RWPE2 (cell line): ENCODE measurements at regions not wholly inside any gene's neighbourhood (a gene's known extent, or its start where the extent isn't known, plus 50 kb on each side); places are given as distances from the start of the nearest gene placed in this dataset.

Experiments
- ATAC-seq: fragments of 200-7000 bp; cut with Tn5 transposase; 3 replicates; pipeline ENCODE4 v1.9.1; 2021; ENCODE audit warnings: low read depth
- DNase-seq: peaks from one replicate; pipeline ENCODE4 v3.0.0-alpha.2; 2020; ENCODE audit warnings: low spot score
- H3K27ac ChIP-seq: fragments of 450-650 bp; 2 replicates; pipeline ENCODE4 v1.5.1; 2017; ENCODE audit warnings: mild to moderate bottlenecking; ENCODE audit not compliant: poor library complexity, severe bottlenecking
- H3K27me3 ChIP-seq: fragments of 250-450 bp; sonication (Bioruptor Pico); 2 replicates; pipeline ENCODE4 v1.5.1; 2021; ENCODE audit warnings: mild to moderate bottlenecking, moderate library complexity; ENCODE audit not compliant: insufficient read depth, poor library complexity, severe bottlenecking
- H3K36me3 ChIP-seq: fragments of 250-450 bp; sonication (Bioruptor Pico); 2 replicates; pipeline ENCODE4 v1.5.1; 2020; ENCODE audit warnings: low read depth, mild to moderate bottlenecking, moderate library complexity
- H3K4me1 ChIP-seq: fragments of 250-450 bp; sonication (Bioruptor Pico); 2 replicates; pipeline ENCODE4 v1.5.1; 2021; ENCODE audit warnings: mild to moderate bottlenecking, moderate library complexity; ENCODE audit not compliant: insufficient read depth, poor library complexity, severe bottlenecking
- H3K4me3 ChIP-seq: fragments of 250-450 bp; sonication (Bioruptor Pico); 2 replicates; pipeline ENCODE4 v1.5.1; 2021; ENCODE audit warnings: mild to moderate bottlenecking, moderate library complexity; ENCODE audit not compliant: severe bottlenecking
- H3K9me3 ChIP-seq: fragments of 250-450 bp; sonication (Bioruptor Pico); 2 replicates; pipeline ENCODE4 v1.5.1; 2021; ENCODE audit warnings: mild to moderate bottlenecking, moderate library complexity; ENCODE audit not compliant: severe bottlenecking
- TF ChIP-seq, protein P1 (sequence below): fragments of 450-650 bp; IDR thresholded peaks from one replicate; pipeline ENCODE4 v1.5.1; 2017; ENCODE audit warnings: mild to moderate bottlenecking, moderate library complexity; ENCODE audit not compliant: poor library complexity, severe bottlenecking

DNA sequence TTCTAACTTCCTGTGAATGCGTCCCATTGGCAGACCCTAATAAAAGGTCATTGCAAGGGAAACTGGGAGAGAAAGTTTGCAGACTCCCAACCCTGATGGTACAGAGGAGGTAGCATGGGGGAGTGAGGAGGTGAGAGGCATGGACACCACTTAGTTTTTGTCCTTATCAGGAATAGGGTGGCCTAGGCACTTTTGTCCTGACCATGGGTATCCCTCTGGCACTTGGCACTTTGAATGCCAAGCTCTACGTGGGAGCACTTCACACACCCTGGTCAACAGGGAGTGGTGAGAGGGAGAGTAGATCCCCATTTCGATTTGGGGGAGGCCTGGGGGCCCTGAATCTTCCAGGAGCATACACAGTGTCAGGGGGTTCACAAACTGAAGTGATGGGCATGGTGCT lies 75.6 kb upstream of the SH3PXD2B start:
- no peak overlapping the region for H3K27ac ChIP-seq
- H3K4me3 ChIP-seq, result no peak overlapping the region
- ATAC-seq (no peak), DNase-seq (no peak)
- no peaks in the 10 kb centered on the region for H3K27me3 ChIP-seq
- H3K9me3 ChIP-seq, result no peaks in the 10 kb centered on the region
- H3K4me1 ChIP-seq, result peaks cover 15% of the 10 kb centered on the region
- H3K36me3 ChIP-seq, result no peaks in the 10 kb centered on the region
- TF ChIP-seq, protein P1, sequence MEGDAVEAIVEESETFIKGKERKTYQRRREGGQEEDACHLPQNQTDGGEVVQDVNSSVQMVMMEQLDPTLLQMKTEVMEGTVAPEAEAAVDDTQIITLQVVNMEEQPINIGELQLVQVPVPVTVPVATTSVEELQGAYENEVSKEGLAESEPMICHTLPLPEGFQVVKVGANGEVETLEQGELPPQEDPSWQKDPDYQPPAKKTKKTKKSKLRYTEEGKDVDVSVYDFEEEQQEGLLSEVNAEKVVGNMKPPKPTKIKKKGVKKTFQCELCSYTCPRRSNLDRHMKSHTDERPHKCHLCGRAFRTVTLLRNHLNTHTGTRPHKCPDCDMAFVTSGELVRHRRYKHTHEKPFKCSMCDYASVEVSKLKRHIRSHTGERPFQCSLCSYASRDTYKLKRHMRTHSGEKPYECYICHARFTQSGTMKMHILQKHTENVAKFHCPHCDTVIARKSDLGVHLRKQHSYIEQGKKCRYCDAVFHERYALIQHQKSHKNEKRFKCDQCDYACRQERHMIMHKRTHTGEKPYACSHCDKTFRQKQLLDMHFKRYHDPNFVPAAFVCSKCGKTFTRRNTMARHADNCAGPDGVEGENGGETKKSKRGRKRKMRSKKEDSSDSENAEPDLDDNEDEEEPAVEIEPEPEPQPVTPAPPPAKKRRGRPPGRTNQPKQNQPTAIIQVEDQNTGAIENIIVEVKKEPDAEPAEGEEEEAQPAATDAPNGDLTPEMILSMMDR, result no peak

DNA sequence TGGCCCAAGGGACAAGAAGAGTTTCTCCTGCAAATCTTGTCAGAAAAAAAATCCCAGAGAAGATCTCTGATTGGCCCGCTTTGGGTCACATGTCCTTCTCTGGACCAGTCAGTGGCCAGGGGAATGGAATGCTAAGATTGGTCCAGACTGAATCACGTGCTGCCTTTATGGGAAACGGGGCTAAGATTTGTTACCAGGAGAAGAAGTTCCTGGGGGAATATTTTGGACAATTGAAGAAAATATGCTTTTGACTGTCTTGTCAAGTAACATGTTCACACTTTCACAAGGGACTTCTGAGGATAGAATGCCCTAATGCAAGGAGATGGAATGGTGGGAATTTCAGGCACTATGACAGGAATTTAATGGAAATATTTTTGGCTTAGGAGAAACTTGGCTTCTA lies 74.1 kb upstream of the SH3PXD2B start:
- Histone ChIP-seq H3K27ac (no peak overlapping the region), H3K36me3 (no peaks in the 10 kb centered on the region), H3K9me3 (no peaks in the 10 kb centered on the region), H3K27me3 (no peaks in the 10 kb centered on the region), H3K4me3 (no peak overlapping the region), H3K4me1 (peaks cover 3% of the 10 kb centered on the region)
- ATAC-seq (no peak), DNase-seq (no peak)
- TF ChIP-seq, protein P1, result no peak

DNA sequence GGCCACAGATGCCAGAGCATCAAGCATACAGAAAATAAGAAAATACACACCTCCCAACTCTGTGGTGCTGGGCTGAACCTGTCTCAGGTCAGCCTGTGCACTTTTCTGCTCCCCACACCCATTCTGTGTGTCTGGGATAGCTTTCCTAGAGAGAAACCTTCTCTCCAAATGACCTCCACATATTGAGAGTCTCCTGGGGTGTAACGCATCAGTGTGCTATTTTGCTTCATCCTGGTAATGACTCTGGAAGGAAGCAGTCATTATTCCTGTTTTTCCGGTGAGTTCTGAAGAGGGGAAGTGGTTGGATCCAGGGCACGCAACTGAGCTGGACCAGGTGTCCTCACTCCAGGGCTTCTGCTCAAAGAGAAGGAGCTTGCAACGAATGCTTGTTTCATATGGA lies 73.2 kb upstream of the SH3PXD2B start:
- Histone ChIP-seq H3K4me1 (no peaks in the 10 kb centered on the region), H3K4me3 (no peak overlapping the region), H3K9me3 (no peaks in the 10 kb centered on the region), H3K27me3 (no peaks in the 10 kb centered on the region), H3K27ac (no peak overlapping the region), H3K36me3 (no peaks in the 10 kb centered on the region)
- TF ChIP-seq, protein P1, result no peak
- no peak for ATAC-seq
- DNase-seq, result no peak

DNA sequence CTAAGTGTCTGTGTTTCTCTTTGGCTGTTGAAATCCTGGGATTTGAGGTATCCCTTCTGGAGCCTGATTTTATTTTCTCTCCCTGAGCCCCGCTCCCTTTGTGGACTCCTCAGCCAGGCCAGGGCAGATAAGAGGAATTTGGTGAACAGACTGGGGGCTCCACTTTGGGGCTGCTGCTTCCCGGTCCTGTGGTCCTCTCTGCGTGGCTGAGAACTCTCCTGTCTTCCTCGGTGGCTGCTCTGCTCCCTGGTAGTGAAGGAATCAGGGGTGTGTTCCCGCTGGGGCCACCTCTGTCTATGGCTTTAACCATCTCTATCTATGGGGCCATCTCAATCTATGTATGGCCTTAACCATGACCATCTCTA lies 71.7 kb upstream of the SH3PXD2B start:
- TF ChIP-seq, protein P1, result no peak

DNA sequence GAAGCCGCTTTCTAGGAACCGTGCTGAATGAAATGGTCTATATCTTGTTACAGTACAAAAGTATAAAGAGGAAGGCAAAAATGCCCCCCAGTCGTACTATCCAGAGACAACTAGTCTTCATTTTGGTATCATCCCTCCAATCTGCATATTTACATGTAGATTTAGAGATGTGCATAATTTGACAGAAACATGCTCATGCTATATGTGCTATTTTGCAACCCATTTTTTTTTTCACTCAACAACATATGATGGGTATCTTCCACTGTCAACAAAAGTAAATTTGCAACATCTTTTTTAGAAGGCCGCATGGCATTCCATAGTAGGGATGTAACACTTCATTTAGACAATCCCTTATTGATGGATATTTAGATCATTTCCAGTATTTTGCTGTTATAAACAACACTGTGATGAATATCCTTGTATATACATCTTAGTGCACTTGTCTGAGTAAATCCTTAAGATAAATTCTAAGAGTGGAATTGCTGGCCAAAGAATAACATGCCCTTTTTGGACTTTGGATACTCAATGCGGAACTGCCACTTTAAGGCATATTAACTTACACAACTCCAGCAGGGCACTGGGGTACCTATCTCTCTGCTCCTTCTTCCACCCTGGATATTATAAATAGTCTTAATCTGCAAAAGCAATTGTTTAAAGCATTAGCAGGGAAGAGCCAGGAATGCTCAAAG lies 71.1 kb upstream of the SH3PXD2B start:
- Histone ChIP-seq H3K36me3 (no peaks in the 10 kb centered on the region), H3K27me3 (no peaks in the 10 kb centered on the region), H3K4me1 (peaks cover 2% of the 10 kb centered on the region), H3K4me3 (no peak overlapping the region), H3K27ac (no peak overlapping the region), H3K9me3 (peaks cover 11% of the 10 kb centered on the region)
- TF ChIP-seq, protein P1, result no peak
- no peak for ATAC-seq
- no peak for DNase-seq

More for the DNA sequence above, 71.7 kb upstream of the SH3PXD2B start:
- no peak for DNase-seq
- no peak overlapping the region for H3K4me3 ChIP-seq
- H3K9me3 ChIP-seq, result peaks cover 10% of the 10 kb centered on the region
- ATAC-seq, result no peak
- peaks cover 2% of the 10 kb centered on the region for H3K4me1 ChIP-seq
- H3K27me3 ChIP-seq, result no peaks in the 10 kb centered on the region
- H3K27ac ChIP-seq, result no peak overlapping the region
- no peaks in the 10 kb centered on the region for H3K36me3 ChIP-seq
